WTC11 (cell line): ENCODE measurements at regions not wholly inside any gene's neighbourhood (a gene's known extent, or its start where the extent isn't known, plus 50 kb on each side); places are given as distances from the start of the nearest gene placed in this dataset.

ENCODE experiments used
- ATAC-seq: fragments of 200-7000 bp; cut with Tn5 transposase; 2 replicates; pipeline ENCODE4 v1.10.0; 2021; ENCODE audit warnings: mild to moderate bottlenecking, moderate library complexity
- CTCF ChIA-PET: fragments of 300-600 bp; sonication (Branson Sonifier 250); formaldehyde crosslinking; loops from one replicate; lab custom pipeline; 2021; ENCODE audit warnings: antibody characterized with exemption; lab: Charles Lee
- POLR2A ChIA-PET: fragments of 350-600 bp; sonication (Branson Sonifier 250); formaldehyde crosslinking; loops from one replicate; lab custom pipeline; 2021; ENCODE audit warnings: antibody characterized with exemption; lab: Charles Lee
- DNase-seq: peaks from one replicate; pipeline ENCODE4 v3.0.0; 2021; ENCODE audit warnings: low spot score
- H3K27ac Mint-ChIP-seq: 2 replicates; pipeline ENCODE4 v1.8.0; 2021; ENCODE audit warnings: mixed read lengths
- H3K27me3 Mint-ChIP-seq: 2 replicates; pipeline ENCODE4 v1.8.0; 2021; ENCODE audit warnings: low read depth, mild to moderate bottlenecking, moderate library complexity, mixed read lengths
- H3K36me3 Mint-ChIP-seq: 2 replicates; pipeline ENCODE4 v1.8.0; 2021; ENCODE audit warnings: mixed read lengths
- H3K4me1 Mint-ChIP-seq: 2 replicates; pipeline ENCODE4 v1.8.0; 2022; ENCODE audit warnings: mixed read lengths
- H3K4me3 Mint-ChIP-seq: 2 replicates; pipeline ENCODE4 v1.8.0; 2021; ENCODE audit warnings: mild to moderate bottlenecking, moderate library complexity, mixed read lengths
- H3K9me3 Mint-ChIP-seq: 2 replicates; pipeline ENCODE4 v1.8.0; 2021; ENCODE audit warnings: mixed read lengths
- CBFB ChIP-seq: sonication (generic); formaldehyde crosslinking; IDR thresholded peaks from 2 replicates; pipeline ENCODE4 v1.8.1; 2022; ENCODE audit warnings: mild to moderate bottlenecking, low read depth, missing genetic modification reagents
- ESRRA ChIP-seq: sonication (generic); formaldehyde crosslinking; IDR thresholded peaks from 2 replicates; pipeline ENCODE4 v1.8.1; 2022; ENCODE audit warnings: mild to moderate bottlenecking, missing genetic modification reagents, borderline replicate concordance
- FOXJ3 ChIP-seq: sonication (generic); formaldehyde crosslinking; IDR thresholded peaks from 2 replicates; pipeline ENCODE4 v1.9.0; 2021; ENCODE audit warnings: missing genetic modification reagents, mild to moderate bottlenecking, borderline replicate concordance
- GRHL2 ChIP-seq: fragments of 250-450 bp; sonication (Bioruptor Pico); IDR thresholded peaks from 2 replicates; pipeline ENCODE4 v1.8.0; 2022; ENCODE audit warnings: mild to moderate bottlenecking, moderate library complexity; ENCODE audit not compliant: insufficient replicate concordance, severe bottlenecking
- GTF2I ChIP-seq: fragments of 250-450 bp; sonication (Bioruptor Pico); conservative IDR thresholded peaks from 2 replicates; pipeline ENCODE4 v1.4.0; 2021; ENCODE audit warnings: mild to moderate bottlenecking
- HMGA2 ChIP-seq: fragments of 250-450 bp; sonication (Bioruptor Pico); IDR thresholded peaks from 2 replicates; pipeline ENCODE4 v1.4.0; 2021; ENCODE audit warnings: mild to moderate bottlenecking, moderate library complexity
- IRF2 ChIP-seq: sonication (generic); formaldehyde crosslinking; IDR thresholded peaks from 2 replicates; pipeline ENCODE4 v1.8.0; 2022; ENCODE audit warnings: low read depth, missing genetic modification reagents, borderline replicate concordance
- NR1H2 ChIP-seq: sonication (generic); formaldehyde crosslinking; IDR thresholded peaks from 2 replicates; pipeline ENCODE4 v1.9.0; 2021; ENCODE audit warnings: mild to moderate bottlenecking, moderate library complexity, missing genetic modification reagents
- TCF7 ChIP-seq: sonication (generic); formaldehyde crosslinking; IDR thresholded peaks from 2 replicates; pipeline ENCODE4 v1.8.0; 2022; ENCODE audit warnings: mild to moderate bottlenecking, low read depth, missing genetic modification reagents, moderate library complexity
- ZNF263 ChIP-seq: sonication (generic); formaldehyde crosslinking; IDR thresholded peaks from 2 replicates; pipeline ENCODE4 v1.8.1; 2022; ENCODE audit warnings: low read depth, mild to moderate bottlenecking, moderate library complexity, missing genetic modification reagents
- TF ChIP-seq, protein P1 (sequence below): sonication (generic); formaldehyde crosslinking; IDR thresholded peaks from 2 replicates; pipeline ENCODE4 v1.8.1; 2023; ENCODE audit warnings: mild to moderate bottlenecking, missing genetic modification reagents, moderate library complexity
- TF ChIP-seq, protein P2 (sequence below): sonication (generic); formaldehyde crosslinking; IDR thresholded peaks from 2 replicates; pipeline ENCODE4 v1.8.1; 2022; ENCODE audit warnings: mild to moderate bottlenecking, moderate library complexity, missing genetic modification reagents
- TF ChIP-seq, protein P3 (sequence below): sonication (generic); formaldehyde crosslinking; IDR thresholded peaks from 2 replicates; pipeline ENCODE4 v1.8.1; 2022; ENCODE audit warnings: low read depth, mild to moderate bottlenecking, moderate library complexity, missing genetic modification reagents, borderline replicate concordance
- TF ChIP-seq, protein P4 (sequence below): sonication (generic); formaldehyde crosslinking; IDR thresholded peaks from 2 replicates; pipeline ENCODE4 v1.8.1; 2023; ENCODE audit warnings: mild to moderate bottlenecking, missing genetic modification reagents
- TF ChIP-seq, protein P5 (sequence below): fragments of 250-450 bp; sonication (Bioruptor Pico); IDR thresholded peaks from 2 replicates; pipeline ENCODE4 v2.1.2; 2022; ENCODE audit warnings: mild to moderate bottlenecking, moderate library complexity
- TF ChIP-seq, protein P6 (sequence below): fragments of 250-450 bp; sonication (Bioruptor Pico); IDR thresholded peaks from 2 replicates; pipeline ENCODE4 v1.8.0; 2021; ENCODE audit warnings: mild to moderate bottlenecking
- TF ChIP-seq, protein P7 (sequence below): fragments of 250-450 bp; sonication (Bioruptor Pico); conservative IDR thresholded peaks from 2 replicates; pipeline ENCODE4 v1.9.0; 2021; ENCODE audit warnings: mild to moderate bottlenecking

DNA sequence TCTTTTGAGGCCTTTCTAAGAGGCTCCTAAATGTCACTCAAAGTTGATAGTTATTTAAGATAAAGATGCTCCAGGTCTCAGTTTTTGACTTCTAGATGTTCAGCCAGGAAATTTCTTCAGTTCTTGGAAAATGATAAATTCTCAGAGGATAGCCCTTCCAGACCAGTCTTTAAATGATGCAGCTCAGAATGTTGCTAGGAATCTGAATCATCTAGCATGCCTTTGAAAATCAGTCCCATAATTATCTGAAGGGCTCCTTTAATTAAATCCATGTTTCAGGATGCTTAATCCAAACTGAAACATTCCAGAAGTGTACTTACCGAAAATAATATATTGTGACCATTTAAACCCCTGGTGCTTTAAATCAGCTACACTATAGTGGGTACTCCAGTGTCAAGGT, 107.5 kb upstream of the FBN2 start:
- no peaks in the 10 kb centered on the region for H3K36me3 Mint-ChIP-seq
- DNase-seq (no peak), ATAC-seq (no peak)
- no peaks in the 10 kb centered on the region for H3K4me1 Mint-ChIP-seq
- peaks cover 10% of the 10 kb centered on the region for H3K9me3 Mint-ChIP-seq
- ChIA-PET POLR2A (no interaction called here), CTCF (interaction anchor here (0.6 to 0.8 kb wide), 2 partner anchors 29 to 190 kb away, joined by 3 read pairs; no protein-coding TSS in a partner anchor)
- TF ChIP-seq, protein P1, sequence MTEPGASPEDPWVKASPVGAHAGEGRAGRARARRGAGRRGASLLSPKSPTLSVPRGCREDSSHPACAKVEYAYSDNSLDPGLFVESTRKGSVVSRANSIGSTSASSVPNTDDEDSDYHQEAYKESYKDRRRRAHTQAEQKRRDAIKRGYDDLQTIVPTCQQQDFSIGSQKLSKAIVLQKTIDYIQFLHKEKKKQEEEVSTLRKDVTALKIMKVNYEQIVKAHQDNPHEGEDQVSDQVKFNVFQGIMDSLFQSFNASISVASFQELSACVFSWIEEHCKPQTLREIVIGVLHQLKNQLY (CRISPR knock-in tag) = no peak
- TF ChIP-seq, protein P2, sequence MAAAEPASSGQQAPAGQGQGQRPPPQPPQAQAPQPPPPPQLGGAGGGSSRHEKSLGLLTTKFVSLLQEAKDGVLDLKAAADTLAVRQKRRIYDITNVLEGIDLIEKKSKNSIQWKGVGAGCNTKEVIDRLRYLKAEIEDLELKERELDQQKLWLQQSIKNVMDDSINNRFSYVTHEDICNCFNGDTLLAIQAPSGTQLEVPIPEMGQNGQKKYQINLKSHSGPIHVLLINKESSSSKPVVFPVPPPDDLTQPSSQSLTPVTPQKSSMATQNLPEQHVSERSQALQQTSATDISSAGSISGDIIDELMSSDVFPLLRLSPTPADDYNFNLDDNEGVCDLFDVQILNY = no peak
- TF ChIP-seq CBFB (no peak), NR1H2 (CRISPR knock-in tag) (no peak), GRHL2 (CRISPR knock-in tag) (no peak), IRF2 (CRISPR knock-in tag) (no peak), FOXJ3 (CRISPR knock-in tag) (no peak)
- TF ChIP-seq, protein P3, sequence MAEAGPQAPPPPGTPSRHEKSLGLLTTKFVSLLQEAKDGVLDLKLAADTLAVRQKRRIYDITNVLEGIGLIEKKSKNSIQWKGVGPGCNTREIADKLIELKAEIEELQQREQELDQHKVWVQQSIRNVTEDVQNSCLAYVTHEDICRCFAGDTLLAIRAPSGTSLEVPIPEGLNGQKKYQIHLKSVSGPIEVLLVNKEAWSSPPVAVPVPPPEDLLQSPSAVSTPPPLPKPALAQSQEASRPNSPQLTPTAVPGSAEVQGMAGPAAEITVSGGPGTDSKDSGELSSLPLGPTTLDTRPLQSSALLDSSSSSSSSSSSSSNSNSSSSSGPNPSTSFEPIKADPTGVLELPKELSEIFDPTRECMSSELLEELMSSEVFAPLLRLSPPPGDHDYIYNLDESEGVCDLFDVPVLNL (CRISPR knock-in tag) = no peak
- TF ChIP-seq, protein P4, sequence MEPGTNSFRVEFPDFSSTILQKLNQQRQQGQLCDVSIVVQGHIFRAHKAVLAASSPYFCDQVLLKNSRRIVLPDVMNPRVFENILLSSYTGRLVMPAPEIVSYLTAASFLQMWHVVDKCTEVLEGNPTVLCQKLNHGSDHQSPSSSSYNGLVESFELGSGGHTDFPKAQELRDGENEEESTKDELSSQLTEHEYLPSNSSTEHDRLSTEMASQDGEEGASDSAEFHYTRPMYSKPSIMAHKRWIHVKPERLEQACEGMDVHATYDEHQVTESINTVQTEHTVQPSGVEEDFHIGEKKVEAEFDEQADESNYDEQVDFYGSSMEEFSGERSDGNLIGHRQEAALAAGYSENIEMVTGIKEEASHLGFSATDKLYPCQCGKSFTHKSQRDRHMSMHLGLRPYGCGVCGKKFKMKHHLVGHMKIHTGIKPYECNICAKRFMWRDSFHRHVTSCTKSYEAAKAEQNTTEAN = no peak
- TF ChIP-seq, protein P5, sequence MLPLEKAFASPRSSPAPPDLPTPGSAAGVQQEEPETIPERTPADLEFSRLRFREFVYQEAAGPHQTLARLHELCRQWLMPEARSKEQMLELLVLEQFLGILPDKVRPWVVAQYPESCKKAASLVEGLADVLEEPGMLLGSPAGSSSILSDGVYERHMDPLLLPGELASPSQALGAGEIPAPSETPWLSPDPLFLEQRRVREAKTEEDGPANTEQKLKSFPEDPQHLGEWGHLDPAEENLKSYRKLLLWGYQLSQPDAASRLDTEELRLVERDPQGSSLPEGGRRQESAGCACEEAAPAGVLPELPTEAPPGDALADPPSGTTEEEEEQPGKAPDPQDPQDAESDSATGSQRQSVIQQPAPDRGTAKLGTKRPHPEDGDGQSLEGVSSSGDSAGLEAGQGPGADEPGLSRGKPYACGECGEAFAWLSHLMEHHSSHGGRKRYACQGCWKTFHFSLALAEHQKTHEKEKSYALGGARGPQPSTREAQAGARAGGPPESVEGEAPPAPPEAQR (CRISPR knock-in tag) = no peak
- TF ChIP-seq, protein P6, sequence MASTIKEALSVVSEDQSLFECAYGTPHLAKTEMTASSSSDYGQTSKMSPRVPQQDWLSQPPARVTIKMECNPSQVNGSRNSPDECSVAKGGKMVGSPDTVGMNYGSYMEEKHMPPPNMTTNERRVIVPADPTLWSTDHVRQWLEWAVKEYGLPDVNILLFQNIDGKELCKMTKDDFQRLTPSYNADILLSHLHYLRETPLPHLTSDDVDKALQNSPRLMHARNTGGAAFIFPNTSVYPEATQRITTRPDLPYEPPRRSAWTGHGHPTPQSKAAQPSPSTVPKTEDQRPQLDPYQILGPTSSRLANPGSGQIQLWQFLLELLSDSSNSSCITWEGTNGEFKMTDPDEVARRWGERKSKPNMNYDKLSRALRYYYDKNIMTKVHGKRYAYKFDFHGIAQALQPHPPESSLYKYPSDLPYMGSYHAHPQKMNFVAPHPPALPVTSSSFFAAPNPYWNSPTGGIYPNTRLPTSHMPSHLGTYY (CRISPR knock-in tag) = no peak
- H3K27ac Mint-ChIP-seq = no peak overlapping the region
- H3K27me3 Mint-ChIP-seq = no peaks in the 10 kb centered on the region
- no peak overlapping the region for H3K4me3 Mint-ChIP-seq

DNA sequence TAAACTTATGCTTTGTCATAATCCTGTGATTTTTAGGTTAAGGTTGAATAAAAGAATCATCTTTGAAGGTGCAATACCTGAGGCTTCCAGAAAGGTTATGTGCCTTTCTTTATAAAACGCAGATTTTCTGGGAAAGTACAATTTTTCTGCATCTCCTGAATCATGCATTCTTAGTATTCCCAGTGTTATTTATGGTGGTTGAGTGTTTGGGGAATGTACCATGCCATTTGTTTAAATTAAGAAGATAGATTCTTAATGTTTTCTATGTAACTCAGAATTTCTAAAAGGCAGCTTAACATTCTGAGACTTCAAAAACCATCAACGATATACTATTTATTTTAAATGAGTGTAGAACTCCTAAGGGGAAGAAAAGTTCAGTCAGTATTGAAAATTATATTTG, 108.1 kb upstream of the FBN2 start:
- TF ChIP-seq GTF2I (no peak), ZNF263 (no peak), ESRRA (CRISPR knock-in tag) (no peak), HMGA2 (CRISPR knock-in tag) (no peak), TCF7 (CRISPR knock-in tag) (no peak)
- TF ChIP-seq, protein P1 (CRISPR knock-in tag) = no peak
- TF ChIP-seq, protein P7, sequence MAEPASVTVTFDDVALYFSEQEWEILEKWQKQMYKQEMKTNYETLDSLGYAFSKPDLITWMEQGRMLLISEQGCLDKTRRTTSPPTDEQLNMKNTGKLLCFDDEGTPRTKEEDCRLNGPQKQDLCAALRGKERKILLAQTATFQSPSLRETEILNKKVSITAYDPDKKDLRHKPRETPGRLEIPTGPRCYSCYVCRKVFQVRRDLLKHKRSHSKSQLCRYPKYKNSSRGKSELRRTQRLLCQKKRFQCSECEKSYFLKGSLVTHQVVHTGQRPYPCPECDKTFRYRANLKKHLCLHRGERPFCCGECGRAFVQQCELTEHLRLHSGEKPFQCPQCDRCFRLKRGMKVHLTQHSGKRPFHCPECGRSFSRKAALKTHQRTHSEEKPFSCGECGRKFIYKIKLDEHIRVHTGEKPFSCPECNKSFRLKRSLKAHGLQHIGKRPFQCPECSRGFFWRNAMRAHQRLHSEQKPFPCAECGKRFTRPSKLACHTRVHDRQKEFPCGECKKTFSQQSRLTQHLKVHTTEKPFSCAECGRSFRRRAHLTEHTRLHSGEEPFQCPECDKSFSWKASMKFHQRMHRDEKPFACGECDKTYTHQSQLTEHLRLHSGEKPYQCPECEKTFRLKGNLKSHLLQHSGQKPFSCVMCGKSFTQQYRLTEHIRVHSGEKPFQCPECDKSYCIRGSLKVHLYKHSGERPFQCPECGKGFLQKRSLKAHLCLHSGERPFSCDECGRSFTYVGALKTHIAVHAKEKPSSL (CRISPR knock-in tag) = no peak

More for the DNA sequence above, 108.1 kb upstream of the FBN2 start:
- H3K36me3 Mint-ChIP-seq = no peaks in the 10 kb centered on the region
- POLR2A ChIA-PET = no interaction called here
- H3K27ac Mint-ChIP-seq = no peak overlapping the region
- ATAC-seq = no peak
- H3K4me1 Mint-ChIP-seq = no peaks in the 10 kb centered on the region
- H3K9me3 Mint-ChIP-seq = peaks cover 6% of the 10 kb centered on the region
- H3K4me3 Mint-ChIP-seq = no peak overlapping the region
- H3K27me3 Mint-ChIP-seq = no peaks in the 10 kb centered on the region
- DNase-seq = no peak
- CTCF ChIA-PET = no interaction called here
